ENCODE measurements at regions not wholly inside any gene's neighbourhood (a gene's known extent, or its start where the extent isn't known, plus 50 kb on each side); places are given as distances from the start of the nearest gene placed in this dataset.

GRCh38 chr6:98717988-98718387 lies 116.4 kb upstream of the POU3F2 start:
- peaks cover 12% of the 10 kb centered on the region for H3K27me3 Mint-ChIP-seq
- ATAC-seq (ENCODE audit: low read depth) (no peak), DNase-seq (no peak)
- Histone ChIP-seq H3K9me3 (ENCODE audit: control extremely low read depth in 1 of 3, control insufficient read depth in 2 of 3, insufficient read depth in 1 of 3, low read length in 2 of 3) (no peaks in the 10 kb centered on the region), H3K4me1 (ENCODE audit: control insufficient read depth in 2 of 2, insufficient read depth in 2 of 2, low read length in 2 of 2) (no peaks in the 10 kb centered on the region), H2AFZ (ENCODE audit: insufficient read depth, low read depth, low read length, poor library complexity, severe bottlenecking) (no peak overlapping the region), H3K79me2 (ENCODE audit: control insufficient read depth, insufficient read depth, low read length) (no peaks in the 10 kb centered on the region), H3K27me3 (replicated peaks in 1 of 4; ENCODE audit: control extremely low read depth in 1 of 4, control insufficient read depth in 3 of 4, insufficient read depth in 4 of 4, low read length in 3 of 4) (peaks cover 0 to 2% (median 0%) of the 10 kb centered on the region in 4 experiments), H3K4me2 (replicated peaks; ENCODE audit: low read depth, low read length, poor library complexity, severe bottlenecking) (no peak overlapping the region), H4K20me1 (ENCODE audit: control insufficient read depth, insufficient read depth, low read length, poor library complexity, severe bottlenecking) (no peaks in the 10 kb centered on the region), H3K27ac (ENCODE audit: low read length in 2 of 2) (no peak overlapping the region), H3K4me3 (ENCODE audit: control extremely low read depth in 1 of 5, extremely low read depth in 1 of 5, insufficient read depth in 1 of 5, low read depth in 2 of 5, low read length in 4 of 5) (no peak overlapping the region), H3K36me3 (replicated peaks in 1 of 2; ENCODE audit: control extremely low read depth in 1 of 2, control insufficient read depth in 1 of 2, extremely low read depth in 1 of 2, insufficient read depth in 2 of 2, low read length in 1 of 2) (no peaks in the 10 kb centered on the region), H3K9ac (ENCODE audit: low read length) (no peak overlapping the region)
- no peak overlapping the region for H3K4me3 Mint-ChIP-seq
- TF ChIP-seq CTCF (IDR thresholded peaks at IDR 0.05) (no peak), EZH2 (IDR thresholded peaks at IDR 0.05; ENCODE audit: borderline replicate concordance, insufficient read depth, low read depth, low read length, poor library complexity, severe bottlenecking) (no peak)
- no peak overlapping the region for H3K27ac Mint-ChIP-seq
- POLR2A ChIA-PET, result no interaction called here
- no peaks in the 10 kb centered on the region for H3K9me3 Mint-ChIP-seq (ENCODE audit: insufficient read depth)
- intact Hi-C loops (cut with micrococcal nuclease), result no loop called here
- CTCF ChIA-PET, result no interaction called here
- H3K4me1 Mint-ChIP-seq, result no peaks in the 10 kb centered on the region
- 100% methylated on average over 1 of the region's 2 CpGs for WGBS (ENCODE audit: insufficient coverage)

- H3K4me1 ChIP-seq (ENCODE audit: control insufficient read depth in 2 of 2, insufficient read depth in 2 of 2, low read length in 2 of 2), result no peaks in the 10 kb centered on the region
- H3K36me3 ChIP-seq (replicated peaks in 1 of 2; ENCODE audit: control extremely low read depth in 1 of 2, control insufficient read depth in 1 of 2, extremely low read depth in 1 of 2, insufficient read depth in 2 of 2, low read length in 1 of 2), result no peaks in the 10 kb centered on the region
- TF ChIP-seq EZH2 (IDR thresholded peaks at IDR 0.05; ENCODE audit: borderline replicate concordance, insufficient read depth, low read depth, low read length, poor library complexity, severe bottlenecking) (no peak), CTCF (IDR thresholded peaks at IDR 0.05) (no peak)
- no peaks in the 10 kb centered on the region for H3K79me2 ChIP-seq (ENCODE audit: control insufficient read depth, insufficient read depth, low read length)
- no peak overlapping the region for H2AFZ ChIP-seq (ENCODE audit: insufficient read depth, low read depth, low read length, poor library complexity, severe bottlenecking)
- H3K27me3 ChIP-seq (replicated peaks in 1 of 4; ENCODE audit: control extremely low read depth in 1 of 4, control insufficient read depth in 3 of 4, insufficient read depth in 4 of 4, low read length in 3 of 4), result no peaks in the 10 kb centered on the region
- Mint-ChIP-seq H3K4me3 (no peak overlapping the region), H3K4me1 (no peaks in the 10 kb centered on the region), H3K27me3 (no peaks in the 10 kb centered on the region), H3K27ac (no peak overlapping the region), H3K9me3 (ENCODE audit: insufficient read depth) (no peaks in the 10 kb centered on the region)
- POLR2A ChIA-PET, result no interaction called here
- intact Hi-C loops (cut with micrococcal nuclease), result no loop called here
- CTCF ChIA-PET, result no interaction called here
- H3K9me3 ChIP-seq (ENCODE audit: control extremely low read depth in 1 of 3, control insufficient read depth in 2 of 3, insufficient read depth in 1 of 3, low read length in 2 of 3), result no peaks in the 10 kb centered on the region
- no peak overlapping the region for H3K9ac ChIP-seq (ENCODE audit: low read length)
- no peak overlapping the region for H3K27ac ChIP-seq (ENCODE audit: low read length in 2 of 2)
- no peaks in the 10 kb centered on the region for H4K20me1 ChIP-seq (ENCODE audit: control insufficient read depth, insufficient read depth, low read length, poor library complexity, severe bottlenecking)
- ATAC-seq (ENCODE audit: low read depth) (no peak), DNase-seq (no peak)
- H3K4me2 ChIP-seq (replicated peaks; ENCODE audit: low read depth, low read length, poor library complexity, severe bottlenecking), result no peak overlapping the region
- H3K4me3 ChIP-seq (ENCODE audit: control extremely low read depth in 1 of 5, extremely low read depth in 1 of 5, insufficient read depth in 1 of 5, low read depth in 2 of 5, low read length in 4 of 5), result no peak overlapping the region
These were observed 109.8 kb upstream of the POU3F2 start for GRCh38 chr6:98724537-98724936.

All from B cell (primary cell).